NCI-H1092 (cell line): ENCODE measurements at regions not wholly inside any gene's neighbourhood (a gene's known extent, or its start where the extent isn't known, plus 50 kb on each side); places are given as distances from the start of the nearest gene placed in this dataset.

ENCODE experiments used
- DNase-seq: peaks from one replicate; lab custom pipeline; 2025; lab: John Stamatoyannopoulos, UW

- DNase-seq = no peak
These were observed 144.7 kb downstream of the MYCN start for GRCh38 chr2:16085073-16085472.

DNA sequence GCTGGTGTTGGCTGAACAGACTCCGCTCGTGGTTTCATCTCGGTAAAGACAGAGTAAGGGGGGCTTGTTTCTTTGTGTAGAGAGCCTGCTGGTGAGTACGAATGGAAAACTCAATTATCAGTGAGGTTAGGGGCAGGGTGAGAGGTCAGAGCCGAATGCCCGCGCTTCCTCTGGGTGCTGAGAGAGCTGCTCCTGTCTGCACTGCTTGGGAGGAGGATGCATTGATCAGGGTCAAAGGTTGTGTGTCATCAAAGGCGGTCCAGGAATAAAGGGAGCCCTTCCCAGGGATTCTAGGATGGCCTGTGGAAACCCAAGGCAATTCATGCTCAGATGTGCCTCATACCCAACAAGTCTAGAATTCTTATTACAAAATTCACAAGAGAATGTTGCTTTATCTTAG, 143.9 kb downstream of the MYCN start:
- DNase-seq = no peak

- no peak for DNase-seq
These were observed 141.9 kb downstream of the MYCN start for GRCh38 chr2:16082276-16082675.

DNA sequence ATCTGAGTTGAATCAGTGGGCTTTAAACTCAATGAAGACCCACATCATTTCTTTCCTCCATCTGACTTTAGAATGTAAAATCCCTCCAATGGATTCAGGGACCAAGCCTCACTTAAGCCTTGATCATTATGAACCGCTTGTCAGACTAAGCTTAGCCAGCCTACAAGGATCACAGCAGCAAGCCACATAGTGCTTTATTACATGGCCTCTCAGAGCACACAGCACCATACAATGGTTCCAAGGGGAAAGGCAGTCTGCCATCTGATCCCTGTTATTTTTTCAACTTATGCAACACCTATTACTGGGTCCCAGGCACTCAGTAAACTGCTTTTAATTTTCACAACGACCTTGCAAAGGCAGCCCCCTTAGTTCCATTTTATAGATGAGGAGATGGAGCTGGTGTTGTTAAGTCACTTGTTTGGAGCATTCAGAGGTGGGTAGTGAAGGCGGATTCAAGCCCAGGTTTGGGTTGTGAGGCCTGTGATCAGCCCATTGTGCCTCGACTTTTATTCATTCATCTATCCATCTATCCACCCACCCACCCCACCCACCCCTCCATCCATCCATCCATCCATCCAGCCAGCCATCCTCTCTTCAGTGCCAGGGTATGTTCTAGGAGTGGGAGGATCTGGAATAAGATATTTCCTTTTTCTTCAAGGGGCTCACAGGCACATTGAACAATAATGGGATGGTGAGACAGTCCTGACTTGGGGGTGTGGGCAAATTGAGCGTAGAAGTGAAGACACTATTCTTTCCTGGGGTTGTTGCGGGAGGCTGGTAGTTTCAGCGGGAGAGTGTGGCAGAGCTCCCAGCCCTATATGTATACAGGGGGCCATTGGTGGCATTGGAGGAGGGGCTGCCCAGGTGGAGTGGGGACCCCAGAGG, 141.2 kb downstream of the MYCN start:
- DNase-seq = no peak

DNA sequence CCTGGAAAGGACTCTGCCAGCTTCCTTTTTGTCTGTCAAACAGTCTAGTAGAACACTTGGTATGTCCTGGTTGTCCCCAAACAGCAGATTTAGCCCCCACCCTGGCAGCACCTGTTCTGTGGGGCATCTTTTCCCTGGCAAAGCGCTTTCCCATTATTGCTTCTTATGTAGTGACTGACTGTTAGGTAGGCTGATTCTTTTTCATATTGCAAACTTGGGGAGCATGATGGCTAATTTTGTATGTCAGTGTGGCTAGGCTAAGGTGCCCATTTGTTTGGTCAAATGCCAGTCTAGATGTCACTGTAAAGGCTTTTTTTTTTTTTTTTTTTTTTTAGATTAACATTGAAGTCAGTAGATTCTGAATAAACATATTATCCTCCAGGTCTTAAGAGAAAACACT, 140.2 kb downstream of the MYCN start:
- no peak for DNase-seq

GRCh38 chr2:16080071-16080470, 139.7 kb downstream of the MYCN start:
- DNase-seq = no peak

- no peak for DNase-seq
These were observed 139.3 kb downstream of the MYCN start for GRCh38 chr2:16079637-16080036.

DNA sequence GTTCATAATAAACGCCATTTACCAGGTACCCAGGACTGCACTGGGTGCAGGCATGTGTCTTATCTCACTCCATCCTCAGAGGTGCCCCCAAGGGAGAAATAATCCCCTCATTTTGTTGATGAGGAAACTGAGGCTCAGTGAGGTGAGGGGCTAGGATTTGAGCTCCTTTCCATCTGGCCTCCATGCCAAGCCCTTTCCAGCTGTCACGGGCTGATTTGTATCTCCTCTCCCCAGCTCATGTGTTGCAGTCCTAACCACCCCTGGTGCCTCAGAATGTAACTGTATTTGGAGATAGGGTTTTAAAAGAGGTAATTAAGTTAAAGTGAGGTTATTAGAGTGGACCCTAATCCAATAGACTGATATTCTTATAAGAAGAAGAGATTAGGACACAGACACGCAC, 137.3 kb downstream of the MYCN start:
- DNase-seq = no peak

DNA sequence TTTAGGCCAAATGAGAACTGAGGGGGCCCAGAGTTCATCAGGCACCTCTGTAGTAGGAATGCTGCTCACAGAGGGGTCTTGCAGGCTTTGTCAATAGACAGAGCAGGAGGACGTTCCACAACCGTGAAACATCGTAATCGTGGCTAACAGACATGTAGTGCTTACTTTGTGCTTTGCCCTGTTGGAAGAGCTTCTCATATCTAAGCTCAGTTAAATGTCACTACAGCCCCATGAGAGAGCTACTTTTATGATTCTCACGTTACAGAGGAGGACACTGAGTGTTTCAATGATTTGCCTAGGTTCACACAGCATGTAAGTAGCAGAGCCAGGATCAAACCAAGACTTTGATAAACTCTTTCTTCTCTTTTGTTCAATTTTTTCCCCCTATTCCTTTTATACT, 136.6 kb downstream of the MYCN start:
- DNase-seq = no peak

- no peak for DNase-seq
These were observed 135.0 kb downstream of the MYCN start for GRCh38 chr2:16075045-16076012.

GRCh38 chr2:16073921-16074425, 133.6 kb downstream of the MYCN start:
- no peak for DNase-seq

- no peak for DNase-seq
These were observed 133.1 kb downstream of the MYCN start for GRCh38 chr2:16073471-16073870.

- DNase-seq = no peak
These were observed 132.4 kb downstream of the MYCN start for GRCh38 chr2:16072638-16073290.

DNA sequence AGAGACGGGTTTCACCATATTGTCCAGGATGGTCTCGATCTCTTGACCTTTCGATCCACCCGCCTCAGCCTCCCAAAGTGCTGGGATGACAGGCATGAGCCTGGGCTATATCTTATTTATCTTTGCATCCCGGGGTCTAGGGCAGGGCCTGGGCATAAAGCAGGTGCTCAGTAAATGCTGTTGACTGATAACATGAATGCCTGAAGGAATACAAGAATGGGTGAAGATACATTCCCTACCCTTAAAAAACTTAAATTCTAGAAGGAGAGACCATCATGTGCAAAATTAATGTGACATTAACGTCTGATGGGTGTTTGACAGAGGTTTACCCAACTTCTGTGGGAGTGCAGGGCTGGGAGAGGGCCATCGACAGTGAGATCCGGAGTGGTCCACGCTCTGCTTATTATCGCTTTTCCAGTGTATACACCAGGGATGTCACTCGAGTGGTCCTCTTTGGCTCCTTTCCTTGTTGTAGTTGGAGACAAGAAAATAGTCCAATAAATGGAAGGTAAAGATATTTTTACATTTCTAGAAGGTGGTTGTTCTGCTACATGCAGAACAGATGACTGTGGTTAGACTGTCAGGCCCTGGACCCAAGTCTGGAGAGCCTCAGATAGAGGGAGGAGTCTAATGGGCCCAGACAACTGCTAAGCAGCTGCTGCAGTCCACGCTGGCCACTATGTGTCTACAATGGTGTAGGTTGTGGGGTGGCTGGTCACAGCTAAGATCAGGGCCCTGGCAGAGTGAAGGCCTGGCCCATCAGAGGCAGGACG, 131.7 kb downstream of the MYCN start:
- DNase-seq = no peak

DNA sequence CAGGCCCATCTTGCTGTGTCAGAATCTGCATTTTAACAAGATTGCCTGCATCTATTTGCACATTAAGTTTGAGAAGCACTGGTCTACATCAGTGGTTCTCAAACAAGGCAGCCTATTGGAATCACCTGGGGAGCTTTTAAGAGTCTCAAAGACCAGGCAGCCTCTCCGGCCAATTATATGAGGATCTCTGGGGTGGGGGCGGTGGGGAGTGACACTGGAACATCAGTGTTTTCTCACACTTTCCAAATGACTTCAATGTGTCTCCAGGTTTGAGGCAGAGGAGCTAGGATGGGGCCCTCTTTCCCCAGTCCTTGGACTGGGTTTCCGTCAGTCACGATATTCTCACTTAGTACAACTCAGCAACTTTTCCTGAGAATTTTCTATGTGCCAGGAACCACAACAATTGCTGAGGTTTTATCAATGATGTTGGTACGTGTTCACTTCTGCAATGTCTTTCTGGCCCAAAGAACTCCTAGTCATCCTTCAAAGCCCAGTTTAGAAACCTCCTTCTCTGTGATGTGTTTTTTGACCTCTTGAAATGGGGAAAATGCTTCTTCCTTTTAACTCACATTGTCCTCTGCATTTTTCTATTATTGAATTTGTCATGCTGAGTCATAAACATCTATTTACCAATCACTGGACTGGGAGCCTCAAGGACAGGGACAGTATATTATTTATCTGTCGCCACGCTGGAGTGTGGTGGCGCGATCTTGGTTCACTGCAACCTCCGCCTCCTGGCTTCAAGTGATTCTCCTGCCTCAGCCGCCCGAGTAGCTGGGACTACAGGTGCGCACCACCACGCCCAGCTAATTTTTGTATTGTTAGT, 130.9 kb downstream of the MYCN start:
- DNase-seq = no peak

- no peak for DNase-seq
These were observed 130.3 kb downstream of the MYCN start for GRCh38 chr2:16070648-16070971.

GRCh38 chr2:16069933-16070647, 129.7 kb downstream of the MYCN start:
- DNase-seq = no peak

DNA sequence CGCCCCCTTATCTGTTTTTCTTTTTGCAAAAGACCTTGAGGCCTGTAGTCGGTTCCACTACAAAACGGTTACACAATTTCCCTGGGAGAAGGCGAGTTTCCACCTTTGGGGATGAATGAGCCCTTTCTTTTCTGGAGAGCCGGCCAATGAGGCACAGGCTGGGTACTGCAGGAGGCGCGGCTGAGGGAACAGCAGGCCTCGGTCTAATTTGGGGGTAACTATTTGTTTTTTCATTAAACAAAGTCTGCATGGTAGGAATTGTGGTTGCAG, 129.2 kb downstream of the MYCN start:
- no peak for DNase-seq

- no peak for DNase-seq
These were observed 128.2 kb downstream of the MYCN start for GRCh38 chr2:16068552-16068940.

DNA sequence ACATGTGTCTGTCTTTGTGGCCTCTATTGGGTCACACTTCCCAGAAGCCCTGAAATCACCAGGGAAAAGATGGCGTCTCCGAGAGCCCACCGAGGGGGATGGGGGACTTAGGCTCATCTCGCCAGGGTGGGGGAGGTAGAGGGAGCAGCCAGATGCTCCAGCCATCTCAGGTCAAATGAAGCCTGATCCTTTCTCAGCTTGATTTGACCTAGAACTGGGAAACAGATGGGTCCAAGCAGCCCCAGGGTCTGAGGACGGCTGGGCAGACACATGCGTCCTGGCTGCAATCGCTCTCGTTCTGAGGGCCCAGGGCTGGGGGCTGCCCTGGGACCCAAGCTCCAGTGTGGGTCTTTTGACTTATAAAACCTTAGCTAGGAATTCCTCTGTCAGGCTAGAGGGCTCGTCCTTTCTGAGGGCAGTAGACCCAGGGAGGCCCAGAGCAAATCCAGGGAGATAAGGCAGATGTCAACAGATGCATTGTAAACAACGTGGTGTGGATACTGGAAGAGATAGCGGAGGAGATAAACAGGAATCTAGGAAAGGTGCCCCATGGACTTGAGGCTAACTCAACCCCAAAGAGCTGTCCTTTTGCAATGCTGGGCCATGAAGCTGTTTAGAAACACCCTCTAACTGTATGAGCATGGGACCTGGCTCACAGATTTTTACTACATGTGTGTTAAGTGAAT, 127.7 kb downstream of the MYCN start:
- DNase-seq = no peak
